AG09309 (cell line): ENCODE measurements at regions not wholly inside any gene's neighbourhood (a gene's known extent, or its start where the extent isn't known, plus 50 kb on each side); places are given as distances from the start of the nearest gene placed in this dataset.
A peak's percentile ranks its signal among the peaks of the same experiment; 100 is the strongest.

Experiments
- DNase-seq: peaks from one replicate; pipeline ENCODE4 v3.0.0-alpha.2; 2010; ENCODE audit warnings: low read depth
- H3K4me3 ChIP-seq: 2 replicates; pipeline ENCODE4 v1.5.1; 2011; ENCODE audit warnings: mild to moderate bottlenecking, low read depth, low read length, moderate library complexity; ENCODE audit not compliant: control insufficient read depth
- CTCF ChIP-seq: IDR thresholded peaks from 2 replicates; pipeline ENCODE4 v1.5.1; 2011; ENCODE audit warnings: mild to moderate bottlenecking, low read depth, low read length, inconsistent platforms; ENCODE audit not compliant: insufficient read depth, control insufficient read depth; ENCODE audit errors: missing control alignments

- no peak overlapping the region for H3K4me3 ChIP-seq
- DNase-seq = no peak
- TF ChIP-seq CTCF = no peak
These were observed 81.9 kb downstream of the SUCNR1 start for GRCh38 chr3:151955356-151955755.

- H3K4me3 ChIP-seq = no peak overlapping the region
- DNase-seq = no peak
- TF ChIP-seq CTCF = no peak
These were observed 87.6 kb downstream of the SUCNR1 start for GRCh38 chr3:151960961-151961580.

- TF ChIP-seq CTCF = no peak
- no peak overlapping the region for H3K4me3 ChIP-seq
- peak; percentile 24 for DNase-seq
These were observed 88.9 kb downstream of the SUCNR1 start for GRCh38 chr3:151962352-151962751.

- DNase-seq = no peak
- TF ChIP-seq CTCF = no peak
- H3K4me3 ChIP-seq = no peak overlapping the region
These were observed 89.5 kb downstream of the SUCNR1 start for GRCh38 chr3:151962912-151963311.

- no peak overlapping the region for H3K4me3 ChIP-seq
- no peak for TF ChIP-seq CTCF
These were observed 91.3 kb downstream of the SUCNR1 start for GRCh38 chr3:151964743-151965142.

GRCh38 chr3:151969026-151969642 lies 95.7 kb downstream of the SUCNR1 start:
- DNase-seq = no peak
- no peak overlapping the region for H3K4me3 ChIP-seq
- TF ChIP-seq CTCF = no peak

More at GRCh38 chr3:151964743-151965142, 91.3 kb downstream of the SUCNR1 start:
- DNase-seq = no peak
